ENCODE measurements at regions not wholly inside any gene's neighbourhood (a gene's known extent, or its start where the extent isn't known, plus 50 kb on each side); places are given as distances from the start of the nearest gene placed in this dataset.

GRCh38 chr7:91515961-91516360 is 251.7 kb downstream of the FZD1 start:
- no peak for ATAC-seq (ENCODE audit: low read depth)
- H3K9me3 Mint-ChIP-seq = no peaks in the 10 kb centered on the region
- TF ChIP-seq CTCF (IDR thresholded peaks at IDR 0.05) = no peak
- H3K4me1 Mint-ChIP-seq = no peaks in the 10 kb centered on the region
- H3K27me3 Mint-ChIP-seq = no peaks in the 10 kb centered on the region
- H3K27ac Mint-ChIP-seq = no peak overlapping the region
- intact Hi-C loops (cut with micrococcal nuclease) = no loop called here
- CTCF ChIA-PET = no interaction called here
- no peak for DNase-seq
- POLR2A ChIA-PET = no interaction called here
- H3K36me3 Mint-ChIP-seq (ENCODE audit: low read depth) = no peaks in the 10 kb centered on the region
- H3K4me3 Mint-ChIP-seq = no peak overlapping the region

- DNase-seq (no peak), ATAC-seq (ENCODE audit: low read depth) (no peak)
- H3K27me3 Mint-ChIP-seq = no peaks in the 10 kb centered on the region
- ChIA-PET POLR2A (no interaction called here), CTCF (no interaction called here)
- no peaks in the 10 kb centered on the region for H3K4me1 Mint-ChIP-seq
- H3K4me3 Mint-ChIP-seq = no peak overlapping the region
- H3K9me3 Mint-ChIP-seq = no peaks in the 10 kb centered on the region
- H3K27ac Mint-ChIP-seq = no peak overlapping the region
- H3K36me3 Mint-ChIP-seq (ENCODE audit: low read depth) = no peaks in the 10 kb centered on the region
- TF ChIP-seq CTCF (IDR thresholded peaks at IDR 0.05) = no peak
- intact Hi-C loops (cut with micrococcal nuclease) = no loop called here
Observed at GRCh38 chr7:91517201-91517785, 253.1 kb downstream of the FZD1 start.

DNA sequence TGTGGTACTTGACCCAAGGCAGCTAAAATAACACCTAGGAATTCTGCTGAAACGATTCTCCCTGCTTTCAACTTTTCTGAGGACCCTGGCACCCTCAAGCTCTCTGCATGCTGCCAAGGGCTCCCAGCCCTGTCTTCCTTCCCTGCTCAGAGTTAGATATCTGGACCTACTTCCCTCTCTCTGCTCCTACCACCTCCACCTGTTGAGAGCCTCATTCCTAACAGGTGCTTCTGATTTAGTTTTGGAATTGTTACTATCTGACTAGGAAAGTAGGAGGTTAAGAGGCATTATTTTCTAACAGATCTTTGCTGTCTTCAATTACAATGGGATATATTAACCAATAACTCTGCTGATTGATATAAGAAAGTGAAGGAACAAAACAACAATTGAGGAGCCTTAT is 253.8 kb downstream of the FZD1 start:
- Mint-ChIP-seq H3K4me3 (no peak overlapping the region), H3K9me3 (no peaks in the 10 kb centered on the region), H3K27ac (no peak overlapping the region), H3K36me3 (ENCODE audit: low read depth) (no peaks in the 10 kb centered on the region), H3K27me3 (peaks cover 3% of the 10 kb centered on the region), H3K4me1 (no peaks in the 10 kb centered on the region)
- DNase-seq (no peak), ATAC-seq (ENCODE audit: low read depth) (no peak)
- ChIA-PET POLR2A (no interaction called here), CTCF (no interaction called here)
- TF ChIP-seq CTCF (IDR thresholded peaks at IDR 0.05) = no peak
- intact Hi-C loops (cut with micrococcal nuclease) = no loop called here

DNA sequence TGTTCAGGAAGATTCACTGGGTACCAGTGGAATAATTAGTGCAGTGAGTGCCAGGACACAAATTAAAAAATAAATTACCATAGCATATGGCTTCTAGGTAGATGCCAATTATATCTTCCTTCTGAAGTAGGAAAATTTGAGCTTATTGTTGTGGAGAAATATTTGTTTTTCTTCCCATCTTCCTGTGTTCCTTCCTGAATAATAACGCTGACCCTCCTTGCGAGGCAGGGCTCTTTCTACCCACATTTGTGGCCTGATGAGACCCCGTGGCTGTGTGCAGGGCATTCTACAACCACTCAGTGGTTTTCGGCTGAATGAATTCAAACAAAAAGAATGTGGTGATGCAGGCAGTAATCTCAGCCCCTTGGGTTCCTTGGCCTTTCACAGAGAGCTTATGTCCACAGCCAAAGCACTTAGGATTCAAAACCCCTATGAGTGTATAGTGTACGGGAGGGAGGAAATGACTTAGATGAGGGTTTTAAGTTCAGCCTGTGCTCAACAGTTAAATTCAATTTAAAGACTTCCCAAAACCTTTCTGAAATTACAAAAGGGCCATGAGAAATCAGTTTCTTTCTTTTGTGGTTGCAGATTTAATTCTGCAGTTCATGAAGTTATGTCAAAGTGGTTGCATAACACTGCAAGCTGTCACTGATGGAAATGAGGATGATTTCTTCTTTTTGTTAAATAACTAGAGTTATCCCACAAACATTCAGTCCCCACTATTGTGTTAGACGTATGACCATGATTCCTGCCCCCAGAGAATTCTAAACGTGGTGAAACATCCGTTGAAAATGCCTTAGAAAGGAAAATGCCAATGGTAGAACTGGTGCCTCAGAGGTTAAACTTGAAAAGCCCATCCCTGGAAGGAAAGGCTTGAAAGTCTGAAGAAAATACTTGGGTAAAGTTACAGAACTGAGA is 255.3 kb downstream of the FZD1 start:
- no peak for ATAC-seq (ENCODE audit: low read depth)
- Mint-ChIP-seq H3K4me1 (no peaks in the 10 kb centered on the region), H3K4me3 (no peak overlapping the region), H3K27ac (no peak overlapping the region), H3K36me3 (ENCODE audit: low read depth) (no peaks in the 10 kb centered on the region), H3K9me3 (no peaks in the 10 kb centered on the region), H3K27me3 (peaks cover 9% of the 10 kb centered on the region)
- ChIA-PET CTCF (no interaction called here), POLR2A (no interaction called here)
- DNase-seq = no peak
- no peak for TF ChIP-seq CTCF (IDR thresholded peaks at IDR 0.05)
- intact Hi-C loops (cut with micrococcal nuclease) = no loop called here

- TF ChIP-seq CTCF (IDR thresholded peaks at IDR 0.05) = no peak
- intact Hi-C loops (cut with micrococcal nuclease) = no loop called here
- Mint-ChIP-seq H3K27ac (no peak overlapping the region), H3K4me1 (no peaks in the 10 kb centered on the region), H3K27me3 (peaks cover 11% of the 10 kb centered on the region), H3K36me3 (ENCODE audit: low read depth) (no peaks in the 10 kb centered on the region), H3K9me3 (no peaks in the 10 kb centered on the region), H3K4me3 (no peak overlapping the region)
- ChIA-PET POLR2A (no interaction called here), CTCF (no interaction called here)
- no peak for ATAC-seq (ENCODE audit: low read depth)
- DNase-seq = no peak
Observed at GRCh38 chr7:91520645-91521044, 256.4 kb downstream of the FZD1 start.
